GM12878 (cell line): ENCODE measurements at regions not wholly inside any gene's neighbourhood (a gene's known extent, or its start where the extent isn't known, plus 50 kb on each side); places are given as distances from the start of the nearest gene placed in this dataset.

Source experiments
- ATAC-seq: fragments of 200-7000 bp; cut with Tn5 transposase; 3 replicates; pipeline ENCODE4 v1.9.1; 2020; ENCODE audit warnings: mild to moderate bottlenecking, moderate library complexity
- BruUV-seq: library from RNA; stranded (reverse); fragments of 400-500 nt; replicated peaks from 2 replicates; lab custom pipeline; 2021; lab: Mats Ljungman, UMichigan
- CTCF ChIA-PET: fragments of 300-600 bp; sonication (Branson Sonifier 250); formaldehyde crosslinking; extraction: SDS; loops from one replicate; lab custom pipeline; 2021; ENCODE audit warnings: inconsistent platforms; lab: Yijun Ruan, JAX
- POLR2A ChIA-PET: fragments of 350-600 bp; formaldehyde crosslinking; extraction: SDS; loops from one replicate; lab custom pipeline; 2021; ENCODE audit warnings: inconsistent platforms; lab: Charles Lee
- RAD21 ChIA-PET: fragments of 300-600 bp; sonication (Branson Sonifier 250); formaldehyde crosslinking; loops from one replicate; lab custom pipeline; 2023; ENCODE audit warnings: antibody characterized with exemption; ENCODE audit not compliant: unreplicated experiment; lab: Charles Lee
- SMC1A ChIA-PET: fragments of 300-600 bp; sonication (Branson Sonifier 250); formaldehyde crosslinking; loops from one replicate; lab custom pipeline; 2023; ENCODE audit not compliant: unreplicated experiment, uncharacterized antibody; lab: Charles Lee
- DNase-seq: peaks from one replicate; pipeline ENCODE4 v3.0.0-alpha.2; 2011; ENCODE audit warnings: low read depth, low spot score
- FAIRE-seq: peaks from 3 replicates; lab custom pipeline; 2011; peaks lifted over from hg19 to GRCh38; lab: Jason Lieb, UNC
- H2AFZ ChIP-seq: 2 replicates; pipeline ENCODE4 v1.6.0; 2011; ENCODE audit warnings: low read depth, low read length, control low read depth; ENCODE audit not compliant: control insufficient read depth
- H3K27ac ChIP-seq: 2 replicates; pipeline ENCODE4 v1.5.1; 2011; ENCODE audit warnings: control low read depth; ENCODE audit not compliant: control insufficient read depth, insufficient read depth
- H3K27me3 ChIP-seq, 2 experiments: replicated peaks in 1 of 2; 2 replicates each; pipeline versions ENCODE4 v1.6.0 to v1.6.1; 2011; ENCODE audit warnings: low read length in 1 of 2; ENCODE audit not compliant: control insufficient read depth in 2 of 2, insufficient read depth in 2 of 2
- H3K36me3 ChIP-seq, 2 experiments: 2 replicates each; pipeline ENCODE4 v1.5.1; 2011; ENCODE audit warnings: low read length in 1 of 2; ENCODE audit not compliant: control insufficient read depth in 2 of 2, insufficient read depth in 2 of 2
- H3K4me1 ChIP-seq: 2 replicates; pipeline ENCODE4 v1.6.1; 2011; ENCODE audit warnings: mild to moderate bottlenecking, low read length, moderate library complexity, mixed read lengths; ENCODE audit not compliant: control insufficient read depth, insufficient read depth
- H3K4me2 ChIP-seq: 2 replicates; pipeline ENCODE4 v1.6.0; 2011; ENCODE audit warnings: control low read depth; ENCODE audit not compliant: control insufficient read depth, insufficient read depth
- H3K4me3 ChIP-seq: fragments of 200-600 bp; sonication (generic); 2 replicates; pipeline ENCODE4 v1.5.1; 2016
- H3K79me2 ChIP-seq: 2 replicates; pipeline ENCODE4 v1.6.0; 2011; ENCODE audit warnings: low read length; ENCODE audit not compliant: control insufficient read depth, insufficient read depth
- H3K9ac ChIP-seq: 2 replicates; pipeline ENCODE4 v1.8.0; 2011; ENCODE audit warnings: low read length, control low read depth, mixed read lengths; ENCODE audit not compliant: control insufficient read depth, insufficient read depth
- H3K9me3 ChIP-seq: replicated peaks from 3 replicates; pipeline ENCODE4 v1.5.1; 2011; ENCODE audit warnings: mild to moderate bottlenecking, low read length; ENCODE audit not compliant: control insufficient read depth, insufficient read depth
- H4K20me1 ChIP-seq: 2 replicates; pipeline ENCODE4 v1.6.0; 2011; ENCODE audit not compliant: control insufficient read depth, insufficient read depth
- ATF7 ChIP-seq: fragments of 450-650 bp; IDR thresholded peaks from 2 replicates; pipeline ENCODE4 v1.6.1; 2016; ENCODE audit warnings: low read depth, mild to moderate bottlenecking
- EED ChIP-seq: sonication (generic); IDR thresholded peaks from 2 replicates; pipeline ENCODE4 v1.6.1; 2016; ENCODE audit warnings: antibody characterized with exemption, low read depth
- EP300 ChIP-seq, 2 experiments: fragments of 150-350 bp in 1 of 2; IDR thresholded peaks; 2 replicates each; pipeline ENCODE4 v1.6.1; 2011 to 2012; ENCODE audit warnings: low read depth in 2 of 2, low read length in 2 of 2, borderline replicate concordance in 1 of 2, improper control_type of control experiment in 1 of 2, inconsistent platforms in 1 of 2; ENCODE audit not compliant: control insufficient read depth in 1 of 2
- NBN ChIP-seq: fragments of 450-650 bp; IDR thresholded peaks from 2 replicates; pipeline ENCODE4 v1.6.1; 2016
- SP1 ChIP-seq: IDR thresholded peaks from one replicate; pipeline ENCODE4 v1.6.1; 2011; ENCODE audit warnings: low read depth, low read length
- TBL1XR1 ChIP-seq: IDR thresholded peaks from 2 replicates; pipeline ENCODE4 v1.6.1; 2012; ENCODE audit warnings: low read depth, low read length, improper control_type of control experiment
- ZBTB4 ChIP-seq: fragments of 450-650 bp; formaldehyde crosslinking; IDR thresholded peaks from 2 replicates; pipeline ENCODE4 v1.4.0; 2022; ENCODE audit warnings: mild to moderate bottlenecking, moderate library complexity
- ZNF207 ChIP-seq: fragments of 450-650 bp; IDR thresholded peaks from 2 replicates; pipeline ENCODE4 v1.6.1; 2014; ENCODE audit warnings: antibody characterized with exemption, mild to moderate bottlenecking, borderline replicate concordance
- in situ Hi-C: fragments of 300-500 bp; cut with MboI; formaldehyde crosslinking; loops from 9 replicates; pipeline ENCODE4 v1.14.3; 2018; ENCODE audit warnings: mixed read lengths
- intact Hi-C: fragments of 100-400 bp; cut with micrococcal nuclease; formaldehyde crosslinking; loops from one replicate; pipeline ENCODE4 v1.14.2; 2022; ENCODE audit not compliant: unreplicated experiment

- no peak for TF ChIP-seq EED
- TF ChIP-seq ZNF207, result no peak
Measured at GRCh38 chr7:19318287-19318686, 173.1 kb upstream of the FERD3L start (continued).

GRCh38 chr7:19317461-19317860, 172.2 kb upstream of the FERD3L start:
- no peak overlapping the region for H2AFZ ChIP-seq
- intact Hi-C loops, result no loop called here
- H3K27me3 ChIP-seq, result no peaks in the 10 kb centered on the region; a peak in 1 of 4 replicates
- ATAC-seq (no peak), DNase-seq (no peak), FAIRE-seq (no peak)
- no peak overlapping the region for H3K9ac ChIP-seq
- TF ChIP-seq NBN (no peak), TBL1XR1 (no peak), ZBTB4 (CRISPR knock-in tag) (no peak), EP300 (IDR thresholded peaks at IDR 0.05; ENCODE audit: borderline replicate concordance in 1 of 2, control insufficient read depth in 1 of 2, low read depth in 2 of 2, low read length in 2 of 2) (no peak), ATF7 (no peak), SP1 (no peak)
- in situ Hi-C loops, result no loop called here
- no peaks in the 10 kb centered on the region for H3K9me3 ChIP-seq
- H4K20me1 ChIP-seq, result no peaks in the 10 kb centered on the region
- H3K27ac ChIP-seq, result no peak overlapping the region
- no peaks in the 10 kb centered on the region for H3K36me3 ChIP-seq
- no peak overlapping the region for H3K4me3 ChIP-seq
- ChIA-PET RAD21 (no interaction called here), SMC1A (no interaction called here), POLR2A (no interaction called here), CTCF (no interaction called here)
- no peak overlapping the region for H3K4me2 ChIP-seq
- H3K79me2 ChIP-seq, result no peaks in the 10 kb centered on the region
- no peaks in the 10 kb centered on the region for H3K4me1 ChIP-seq
- no TSS peak for BruUV-seq
